Peyer's patch (tissue), 4 donors: ENCODE measurements at regions not wholly inside any gene's neighbourhood (a gene's known extent, or its start where the extent isn't known, plus 50 kb on each side); places are given as distances from the start of the nearest gene placed in this dataset.
"Not testable (repeated sequence)": the region's sequence is repeated elsewhere in the genome, so short reads cannot be mapped to it uniquely, and the experiment has no call there.

ENCODE experiments used
- DNase-seq, 3 donors: peaks; one replicate each; pipeline ENCODE4 v3.0.0-alpha.2; 2017 to 2019
- H3K27ac ChIP-seq, 4 donors: fragments of 200-600 bp; sonication (generic); one replicate each; pipeline ENCODE4 v1.5.1; 2016 to 2019
- H3K27me3 ChIP-seq, 2 donors: fragments of 200-600 bp; sonication (generic); one replicate each; pipeline ENCODE4 v1.5.1; 2019
- H3K36me3 ChIP-seq, 3 donors: fragments of 200-600 bp; sonication (generic); one replicate each; pipeline ENCODE4 v1.5.1; 2016 to 2019
- H3K4me1 ChIP-seq, 4 donors: fragments of 200-600 bp; sonication (generic); one replicate each; pipeline ENCODE4 v1.5.1; 2016 to 2019
- H3K4me3 ChIP-seq, 4 donors: fragments of 200-600 bp; sonication (generic); 1 replicate in 3 of 4; 2 replicates in 1 of 4; pipeline ENCODE4 v1.5.1; 2016 to 2019; ENCODE audit warnings: mild to moderate bottlenecking in 1 of 4
- H3K9me3 ChIP-seq, 4 donors: fragments of 200-600 bp; sonication (generic); one replicate each; pipeline ENCODE4 v1.5.1; 2016 to 2019; ENCODE audit warnings: mild to moderate bottlenecking in 1 of 4
- POLR2A ChIP-seq, 2 donors: fragments of 450-650 bp; IDR thresholded peaks; one replicate each; pipeline ENCODE4 v1.5.1; 2017; ENCODE audit warnings: antibody characterized with exemption in 2 of 2, mild to moderate bottlenecking in 2 of 2, moderate library complexity in 2 of 2
- TF ChIP-seq, protein P1 (sequence below), 6 experiments: fragments of 450-650 bp in 4 of 6; fragments of 200-600 bp in 2 of 6; sonication (generic) in 1 of 6; IDR thresholded peaks; one replicate each; pipeline ENCODE4 v1.5.1; 2017 to 2019; ENCODE audit warnings: antibody characterized with exemption in 6 of 6, mild to moderate bottlenecking in 3 of 6, moderate library complexity in 1 of 6

DNA sequence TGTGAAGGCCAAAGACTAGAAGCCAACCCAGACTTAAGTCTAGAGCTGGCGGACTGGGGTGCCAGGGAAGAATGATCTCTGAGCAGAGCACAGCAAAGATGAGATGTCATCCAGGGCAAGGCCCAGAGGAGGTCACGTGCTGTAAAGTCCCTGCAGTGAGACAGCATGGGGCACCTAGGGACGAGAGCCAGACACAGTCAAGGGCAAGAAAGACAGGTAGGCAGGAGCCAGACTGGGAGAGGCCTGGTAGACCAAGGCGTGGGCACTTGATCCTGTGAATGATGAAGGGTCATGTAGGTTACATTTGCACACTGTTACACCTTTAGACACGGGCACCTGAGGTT lies 379.7 kb upstream of the PROK2 start:
- H3K4me3 ChIP-seq: no peak overlapping the region
- no peaks in the 10 kb centered on the region for H3K9me3 ChIP-seq
- peaks cover 0 to 5% (median 0%) of the 10 kb centered on the region in 4 donors for H3K4me1 ChIP-seq
- peak overlapping the region in 1 of 4 donors; percentile 57 for H3K27ac ChIP-seq
- H3K36me3 ChIP-seq: no peaks in the 10 kb centered on the region
- no peaks in the 10 kb centered on the region for H3K27me3 ChIP-seq
- DNase-seq: no peak
- TF ChIP-seq, protein P1, sequence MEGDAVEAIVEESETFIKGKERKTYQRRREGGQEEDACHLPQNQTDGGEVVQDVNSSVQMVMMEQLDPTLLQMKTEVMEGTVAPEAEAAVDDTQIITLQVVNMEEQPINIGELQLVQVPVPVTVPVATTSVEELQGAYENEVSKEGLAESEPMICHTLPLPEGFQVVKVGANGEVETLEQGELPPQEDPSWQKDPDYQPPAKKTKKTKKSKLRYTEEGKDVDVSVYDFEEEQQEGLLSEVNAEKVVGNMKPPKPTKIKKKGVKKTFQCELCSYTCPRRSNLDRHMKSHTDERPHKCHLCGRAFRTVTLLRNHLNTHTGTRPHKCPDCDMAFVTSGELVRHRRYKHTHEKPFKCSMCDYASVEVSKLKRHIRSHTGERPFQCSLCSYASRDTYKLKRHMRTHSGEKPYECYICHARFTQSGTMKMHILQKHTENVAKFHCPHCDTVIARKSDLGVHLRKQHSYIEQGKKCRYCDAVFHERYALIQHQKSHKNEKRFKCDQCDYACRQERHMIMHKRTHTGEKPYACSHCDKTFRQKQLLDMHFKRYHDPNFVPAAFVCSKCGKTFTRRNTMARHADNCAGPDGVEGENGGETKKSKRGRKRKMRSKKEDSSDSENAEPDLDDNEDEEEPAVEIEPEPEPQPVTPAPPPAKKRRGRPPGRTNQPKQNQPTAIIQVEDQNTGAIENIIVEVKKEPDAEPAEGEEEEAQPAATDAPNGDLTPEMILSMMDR (IDR thresholded peaks at IDR 0.05): no peak
- no peak for TF ChIP-seq POLR2A (IDR thresholded peaks at IDR 0.05)

DNA sequence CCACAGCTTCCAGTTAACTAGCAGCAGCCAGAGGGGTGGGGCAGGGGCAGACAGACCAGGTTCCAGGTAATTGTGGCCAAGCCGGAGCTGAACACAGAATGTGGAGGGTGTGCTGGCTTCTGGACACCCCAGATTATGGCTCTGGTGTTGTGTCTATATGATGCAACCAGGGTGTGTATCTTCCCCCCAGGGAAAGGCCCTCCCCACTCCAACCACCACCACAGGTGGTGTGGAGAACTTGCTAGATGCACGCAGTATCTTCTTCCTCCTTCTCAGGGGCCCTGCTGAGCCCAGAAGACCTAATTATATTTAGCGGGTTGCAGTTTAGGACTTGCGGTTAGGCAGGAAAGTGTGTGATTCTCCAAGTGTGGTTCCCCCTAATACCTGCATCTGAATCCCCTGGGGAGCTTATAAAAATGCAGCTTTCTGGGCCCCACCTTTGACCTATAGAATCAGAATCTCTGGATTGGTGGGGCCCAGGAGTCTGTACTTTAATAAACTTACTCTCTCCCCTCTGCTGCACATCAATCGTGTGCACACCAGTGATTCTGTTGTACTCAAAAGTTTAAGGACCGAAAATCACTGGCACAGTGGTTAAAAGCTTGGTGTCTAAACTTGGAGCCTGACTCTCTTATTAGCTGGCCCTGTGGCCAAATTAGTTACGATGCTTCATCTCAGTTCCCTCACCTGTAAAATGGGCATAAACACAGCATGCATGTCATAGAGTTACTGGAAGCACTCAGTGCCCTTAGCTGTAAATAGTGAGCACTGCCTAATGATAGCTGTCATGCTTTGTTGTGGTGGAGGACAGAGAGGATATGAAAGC lies 379.1 kb upstream of the PROK2 start:
- Histone ChIP-seq H3K36me3 (no peaks in the 10 kb centered on the region), H3K4me3 (no peak overlapping the region), H3K27ac (peak overlapping the region in 1 of 4 donors; percentile 57), H3K27me3 (no peaks in the 10 kb centered on the region), H3K9me3 (no peaks in the 10 kb centered on the region), H3K4me1 (peaks cover 0 to 5% (median 0%) of the 10 kb centered on the region in 4 donors)
- TF ChIP-seq, protein P1 (IDR thresholded peaks at IDR 0.05): no peak
- no peak for TF ChIP-seq POLR2A (IDR thresholded peaks at IDR 0.05)
- DNase-seq: peak in 2 of 3 donors; percentile 74 to 77

DNA sequence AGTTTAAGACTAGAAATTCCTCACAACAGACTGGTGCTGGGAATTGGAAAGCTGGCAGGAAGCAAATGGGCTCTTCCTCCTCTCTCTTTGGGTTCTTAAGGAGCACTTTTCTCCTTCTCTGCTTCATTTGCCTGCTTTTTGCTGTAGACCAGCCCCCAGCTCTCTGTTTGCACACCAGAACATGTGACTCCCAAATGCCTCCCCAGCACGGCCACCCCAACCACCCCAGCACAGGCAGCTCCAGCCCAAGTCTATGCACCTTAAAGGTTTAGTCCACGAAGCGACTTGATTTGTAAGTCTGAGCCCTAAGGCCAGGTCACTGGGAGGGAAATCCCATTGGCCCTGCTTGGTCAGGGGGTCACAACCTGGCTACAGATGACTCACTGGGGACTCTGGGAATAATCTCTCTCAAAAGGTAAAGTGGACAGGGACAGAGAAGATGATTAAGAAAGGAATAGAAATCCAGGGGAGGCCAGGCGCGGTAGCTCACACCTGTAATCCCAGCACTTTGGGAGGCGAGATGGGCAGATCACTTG lies 377.8 kb upstream of the PROK2 start:
- Histone ChIP-seq H3K9me3 (no peaks in the 10 kb centered on the region), H3K27me3 (no peaks in the 10 kb centered on the region), H3K4me3 (no peak overlapping the region), H3K36me3 (no peaks in the 10 kb centered on the region), H3K27ac (no peak overlapping the region), H3K4me1 (peaks cover 0 to 5% (median 0%) of the 10 kb centered on the region in 4 donors)
- DNase-seq: no peak
- TF ChIP-seq, protein P1 (IDR thresholded peaks at IDR 0.05): no peak
- TF ChIP-seq POLR2A (IDR thresholded peaks at IDR 0.05): no peak

DNA sequence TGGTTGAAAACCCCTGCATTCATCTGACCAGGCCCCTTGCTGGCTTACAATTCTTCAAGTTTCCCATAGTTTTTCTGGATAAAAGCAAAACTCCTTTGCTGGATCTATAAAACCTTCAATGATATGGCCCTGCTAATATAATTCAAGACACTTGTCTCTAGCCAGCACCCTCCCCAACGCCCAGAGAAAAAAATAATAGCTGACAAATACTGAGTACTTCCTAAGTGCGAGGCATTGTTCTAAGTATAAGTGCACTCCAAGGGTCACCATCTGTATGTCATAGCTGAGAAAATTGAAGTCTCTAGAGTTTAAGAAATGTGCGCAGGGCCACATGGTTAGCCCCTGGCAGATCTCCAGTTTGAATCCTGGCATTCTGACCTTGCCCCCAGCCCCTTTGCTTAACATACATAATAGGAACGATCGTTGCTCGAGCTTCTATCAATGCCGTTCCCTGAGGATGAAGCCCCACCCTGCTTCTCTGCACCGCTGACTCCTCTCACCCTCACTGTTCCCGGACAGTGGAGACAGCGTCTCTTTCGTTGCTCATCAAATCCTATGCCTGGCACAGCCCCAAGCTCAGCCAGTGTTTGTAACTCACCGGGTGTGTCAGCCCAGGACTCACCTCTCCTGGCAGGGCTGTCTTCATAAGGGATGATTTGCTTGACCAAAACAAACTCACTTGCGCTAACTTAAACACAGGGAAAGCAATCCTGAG lies 377.1 kb upstream of the PROK2 start:
- TF ChIP-seq, protein P1 (IDR thresholded peaks at IDR 0.05): no peak
- no peak for TF ChIP-seq POLR2A (IDR thresholded peaks at IDR 0.05)
- Histone ChIP-seq H3K27me3 (no peaks in the 10 kb centered on the region), H3K4me1 (peaks cover 0 to 5% (median 0%) of the 10 kb centered on the region in 4 donors), H3K27ac (no peak overlapping the region), H3K36me3 (no peaks in the 10 kb centered on the region), H3K4me3 (no peak overlapping the region), H3K9me3 (no peaks in the 10 kb centered on the region)
- DNase-seq: no peak

DNA sequence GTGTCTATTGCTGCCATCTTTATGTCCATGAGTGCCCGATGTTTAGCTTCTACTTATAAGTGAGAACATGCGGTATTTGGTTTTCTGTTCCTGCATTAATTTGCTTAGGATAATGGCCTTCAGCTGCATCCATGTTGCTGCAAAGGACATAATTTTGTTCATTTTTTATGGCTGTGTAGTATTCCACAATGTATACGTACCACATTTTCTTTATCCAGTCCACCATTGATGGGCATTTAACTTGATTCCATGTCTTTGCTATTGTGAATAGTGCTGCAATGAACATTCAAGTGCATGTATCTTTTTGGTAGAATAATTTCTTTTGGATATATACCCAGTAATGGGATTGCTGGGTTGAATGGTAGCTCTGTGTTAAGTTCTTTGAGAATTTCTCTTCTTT lies 376.3 kb upstream of the PROK2 start:
- not testable (repeated sequence) for H3K9me3 ChIP-seq, H3K36me3 ChIP-seq, H3K4me3 ChIP-seq, H3K27ac ChIP-seq, DNase-seq, H3K4me1 ChIP-seq, H3K27me3 ChIP-seq

DNA sequence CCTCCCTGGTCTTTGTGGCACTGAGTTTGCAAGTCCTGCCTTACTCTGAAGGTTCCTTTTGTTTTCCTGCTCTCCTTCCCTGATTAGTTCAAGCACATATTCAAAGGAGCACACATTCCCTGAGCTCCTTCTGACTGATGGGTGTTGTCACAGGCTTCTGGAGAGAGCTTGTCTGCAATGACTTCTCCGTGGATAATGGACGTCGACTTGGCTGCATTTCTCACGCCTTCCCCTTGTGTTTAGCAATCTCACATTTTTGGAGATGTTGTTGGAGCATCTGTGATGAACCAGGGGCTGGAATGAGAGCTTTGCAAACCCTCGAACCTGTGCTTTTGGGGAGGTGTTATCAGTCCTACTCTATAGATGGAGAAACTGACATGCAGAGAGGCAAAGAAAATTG lies 375.4 kb upstream of the PROK2 start:
- no peak for DNase-seq
- H3K4me3 ChIP-seq: no peak overlapping the region
- H3K9me3 ChIP-seq: no peaks in the 10 kb centered on the region
- H3K36me3 ChIP-seq: no peaks in the 10 kb centered on the region
- H3K27ac ChIP-seq: no peak overlapping the region
- H3K4me1 ChIP-seq: peaks cover 0 to 10% (median 3%) of the 10 kb centered on the region in 4 donors
- no peaks in the 10 kb centered on the region for H3K27me3 ChIP-seq
- TF ChIP-seq, protein P1 (IDR thresholded peaks at IDR 0.05): no peak
- no peak for TF ChIP-seq POLR2A (IDR thresholded peaks at IDR 0.05)
